MM.1S (cell line): ENCODE measurements at regions not wholly inside any gene's neighbourhood (a gene's known extent, or its start where the extent isn't known, plus 50 kb on each side); places are given as distances from the start of the nearest gene placed in this dataset.

ENCODE experiments used
- CTCF ChIP-seq: fragments of 300-600 bp; sonication (generic); IDR thresholded peaks from 2 replicates; pipeline ENCODE4 v1.5.1; 2016; ENCODE audit warnings: antibody characterized with exemption, low read length, mixed read lengths
- EZH2phosphoT487 ChIP-seq: fragments of 300-600 bp; sonication (generic); IDR thresholded peaks from 2 replicates; pipeline ENCODE4 v1.6.1; 2018; ENCODE audit warnings: antibody characterized with exemption, low read length

GRCh38 chr10:130345728-130346127 lies 209.5 kb downstream of the GLRX3 start:
- TF ChIP-seq CTCF (no peak), EZH2phosphoT487 (no peak)
